Mesodermal cell (in vitro differentiated cells): ENCODE measurements at regions not wholly inside any gene's neighbourhood (a gene's known extent, or its start where the extent isn't known, plus 50 kb on each side); places are given as distances from the start of the nearest gene placed in this dataset.

Source experiments
- H3K27ac ChIP-seq: 2 replicates; pipeline ENCODE4 v1.7.0; 2013; ENCODE audit warnings: mild to moderate bottlenecking, low read depth, low read length, moderate library complexity; ENCODE audit not compliant: severe bottlenecking
- H3K36me3 ChIP-seq: 2 replicates; pipeline ENCODE4 v1.7.1; 2013; ENCODE audit warnings: mild to moderate bottlenecking, low read length, moderate library complexity; ENCODE audit not compliant: control insufficient read depth, insufficient read depth
- H3K4me1 ChIP-seq: one replicate; pipeline ENCODE4 v1.7.1; 2013; ENCODE audit warnings: mild to moderate bottlenecking, low read length; ENCODE audit not compliant: insufficient read depth, control insufficient read depth, poor library complexity, severe bottlenecking
- H3K4me3 ChIP-seq: 2 replicates; pipeline ENCODE4 v1.7.0; 2013; ENCODE audit warnings: low read length, control low read depth, mild to moderate bottlenecking; ENCODE audit not compliant: insufficient read depth, poor library complexity, severe bottlenecking; ENCODE audit errors: extremely low read depth
- H3K9me3 ChIP-seq: 2 replicates; pipeline ENCODE4 v1.7.1; 2013; ENCODE audit warnings: mild to moderate bottlenecking, low read length, moderate library complexity; ENCODE audit not compliant: control insufficient read depth
- WGBS, 2 experiments: methylation state at CpG; one replicate each; pipeline ENCODE4 v1.1.5; 2013; ENCODE audit warnings: missing lambda C conversion rate in 2 of 2; ENCODE audit not compliant: insufficient coverage in 2 of 2; 5-methylcytosine and 5-hydroxymethylcytosine counted together

DNA sequence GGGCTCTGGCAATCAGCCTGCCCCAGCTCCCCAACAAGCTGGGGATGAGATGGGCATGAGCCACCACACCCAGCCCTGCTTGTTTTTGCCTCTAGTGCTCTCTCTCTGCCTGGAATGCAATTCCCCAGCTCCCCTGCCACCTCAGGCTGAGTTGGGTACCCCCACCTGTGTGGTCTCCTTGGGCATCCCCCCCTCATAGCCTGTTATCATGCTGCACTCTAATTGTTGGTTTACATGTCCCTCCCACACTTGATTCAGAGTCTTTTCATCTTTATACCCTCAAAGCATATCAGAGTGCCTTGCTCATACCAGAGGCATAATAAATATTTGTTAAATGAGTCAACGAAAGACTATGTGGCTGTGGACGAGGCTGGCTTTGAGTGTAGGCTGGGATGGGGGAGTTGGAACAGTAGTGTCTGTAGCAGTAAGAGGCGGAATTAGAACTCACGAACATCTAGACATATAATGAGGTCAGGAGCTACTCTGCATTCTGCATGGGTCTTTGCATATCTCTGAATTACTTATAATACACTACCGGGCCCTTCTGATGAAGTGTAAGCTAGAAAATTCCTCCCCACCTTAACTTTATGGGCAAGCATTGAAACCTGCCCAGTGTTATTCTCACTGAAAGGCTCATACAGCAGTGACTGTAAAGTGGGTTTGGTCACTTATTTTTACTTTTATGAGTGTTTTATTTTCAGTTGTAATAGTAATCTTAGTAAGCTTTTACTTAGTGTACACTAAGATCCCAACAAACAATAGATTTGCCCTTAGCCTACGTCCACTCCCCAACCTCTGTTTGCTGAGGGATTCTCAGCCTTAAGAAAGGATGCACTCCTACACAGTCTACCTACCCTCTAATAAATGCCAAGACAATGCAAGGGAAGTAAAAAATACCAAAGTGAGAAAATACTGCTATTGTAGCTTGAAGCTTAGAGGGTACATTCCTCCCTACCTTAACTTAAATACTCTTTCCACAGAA is 58.7 kb downstream of the EDN1 start:
- Histone ChIP-seq H3K27ac (peak overlapping the region; percentile 29), H3K4me3 (no peak overlapping the region), H3K36me3 (no peaks in the 10 kb centered on the region), H3K4me1 (peaks cover 16% of the 10 kb centered on the region), H3K9me3 (peaks cover 24% of the 10 kb centered on the region)
- WGBS, 2 experiments, result 80 to 81% methylated on average over 3 to 4 of the region's 6 CpGs

GRCh38 chr6:12350644-12351170 is 60.5 kb downstream of the EDN1 start:
- no peaks in the 10 kb centered on the region for H3K36me3 ChIP-seq
- peaks cover 24% of the 10 kb centered on the region for H3K9me3 ChIP-seq
- H3K4me3 ChIP-seq, result no peak overlapping the region
- WGBS, 2 experiments, result 100% methylated on average over 1 of the region's 1 CpG
- H3K27ac ChIP-seq, result no peak overlapping the region
- H3K4me1 ChIP-seq, result peaks cover 25% of the 10 kb centered on the region

DNA sequence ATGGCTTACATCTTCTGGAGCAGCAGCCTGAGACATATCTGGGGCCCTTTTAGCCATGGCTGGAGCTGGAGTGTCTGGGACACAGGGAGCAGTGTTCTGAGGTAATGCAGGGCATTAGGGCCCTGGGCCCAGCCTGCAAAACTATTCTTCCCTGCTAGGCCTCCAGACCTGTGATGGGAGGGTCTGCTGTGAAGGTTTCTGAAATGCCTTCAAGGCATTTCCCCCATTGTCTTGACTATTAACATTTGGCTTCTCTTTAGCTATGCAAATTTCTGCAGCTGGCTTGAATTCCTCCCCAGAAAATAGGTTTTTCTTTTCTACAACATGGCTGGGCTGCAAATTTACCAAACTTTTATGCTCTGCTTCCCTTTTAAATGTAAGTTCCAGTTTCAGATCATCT is 61.5 kb downstream of the EDN1 start:
- Histone ChIP-seq H3K27ac (no peak overlapping the region), H3K9me3 (peaks cover 24% of the 10 kb centered on the region), H3K4me1 (peaks cover 25% of the 10 kb centered on the region), H3K36me3 (no peaks in the 10 kb centered on the region), H3K4me3 (no peak overlapping the region)

DNA sequence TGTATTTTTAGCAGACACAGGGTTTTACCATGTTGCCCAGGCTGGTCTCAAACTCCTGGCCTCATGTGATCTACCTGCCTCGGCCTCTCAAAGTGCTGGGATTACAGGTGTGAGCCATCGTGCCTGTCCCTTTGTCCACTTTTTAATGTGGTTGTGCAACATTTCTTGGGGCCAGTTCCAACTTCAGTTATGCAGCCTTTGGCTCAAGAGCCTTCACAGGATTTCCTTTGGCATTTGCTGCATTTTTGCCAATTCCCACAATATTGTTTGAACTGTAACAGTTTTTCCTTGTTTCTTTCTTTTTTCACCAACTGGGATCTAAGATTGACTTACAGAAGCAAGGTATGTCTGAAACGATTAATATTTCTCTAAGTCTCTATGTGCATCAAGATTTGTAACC is 63.6 kb downstream of the EDN1 start:
- H3K4me3 ChIP-seq, result no peak overlapping the region
- 90 to 95% methylated on average over 2 of the region's 3 CpGs for WGBS, 2 experiments
- no peak overlapping the region for H3K27ac ChIP-seq
- peaks cover 24% of the 10 kb centered on the region for H3K9me3 ChIP-seq
- H3K36me3 ChIP-seq, result no peaks in the 10 kb centered on the region
- peaks cover 20% of the 10 kb centered on the region for H3K4me1 ChIP-seq

GRCh38 chr6:12354499-12354898 is 64.3 kb downstream of the EDN1 start:
- peaks cover 12% of the 10 kb centered on the region for H3K4me1 ChIP-seq
- 35% methylated on average over 2 of the region's 3 CpGs for WGBS, 2 experiments
- H3K36me3 ChIP-seq, result no peaks in the 10 kb centered on the region
- no peak overlapping the region for H3K4me3 ChIP-seq
- peaks cover 24% of the 10 kb centered on the region for H3K9me3 ChIP-seq
- H3K27ac ChIP-seq, result no peak overlapping the region

GRCh38 chr6:12355354-12355753 is 65.2 kb downstream of the EDN1 start:
- no peaks in the 10 kb centered on the region for H3K36me3 ChIP-seq
- H3K4me3 ChIP-seq, result no peak overlapping the region
- H3K4me1 ChIP-seq, result peaks cover 10% of the 10 kb centered on the region
- WGBS, 2 experiments, result 85% methylated on average over 3 of the region's 3 CpGs
- H3K27ac ChIP-seq, result no peak overlapping the region
- peaks cover 22% of the 10 kb centered on the region for H3K9me3 ChIP-seq

GRCh38 chr6:12356431-12356830 is 66.3 kb downstream of the EDN1 start:
- Histone ChIP-seq H3K4me3 (no peak overlapping the region), H3K36me3 (no peaks in the 10 kb centered on the region), H3K4me1 (peaks cover 10% of the 10 kb centered on the region), H3K9me3 (peaks cover 16% of the 10 kb centered on the region), H3K27ac (no peak overlapping the region)
- 100% methylated on average over 2 of the region's 3 CpGs; no CpG with 5 or more reads in 1 of the 2 experiments for WGBS, 2 experiments

DNA sequence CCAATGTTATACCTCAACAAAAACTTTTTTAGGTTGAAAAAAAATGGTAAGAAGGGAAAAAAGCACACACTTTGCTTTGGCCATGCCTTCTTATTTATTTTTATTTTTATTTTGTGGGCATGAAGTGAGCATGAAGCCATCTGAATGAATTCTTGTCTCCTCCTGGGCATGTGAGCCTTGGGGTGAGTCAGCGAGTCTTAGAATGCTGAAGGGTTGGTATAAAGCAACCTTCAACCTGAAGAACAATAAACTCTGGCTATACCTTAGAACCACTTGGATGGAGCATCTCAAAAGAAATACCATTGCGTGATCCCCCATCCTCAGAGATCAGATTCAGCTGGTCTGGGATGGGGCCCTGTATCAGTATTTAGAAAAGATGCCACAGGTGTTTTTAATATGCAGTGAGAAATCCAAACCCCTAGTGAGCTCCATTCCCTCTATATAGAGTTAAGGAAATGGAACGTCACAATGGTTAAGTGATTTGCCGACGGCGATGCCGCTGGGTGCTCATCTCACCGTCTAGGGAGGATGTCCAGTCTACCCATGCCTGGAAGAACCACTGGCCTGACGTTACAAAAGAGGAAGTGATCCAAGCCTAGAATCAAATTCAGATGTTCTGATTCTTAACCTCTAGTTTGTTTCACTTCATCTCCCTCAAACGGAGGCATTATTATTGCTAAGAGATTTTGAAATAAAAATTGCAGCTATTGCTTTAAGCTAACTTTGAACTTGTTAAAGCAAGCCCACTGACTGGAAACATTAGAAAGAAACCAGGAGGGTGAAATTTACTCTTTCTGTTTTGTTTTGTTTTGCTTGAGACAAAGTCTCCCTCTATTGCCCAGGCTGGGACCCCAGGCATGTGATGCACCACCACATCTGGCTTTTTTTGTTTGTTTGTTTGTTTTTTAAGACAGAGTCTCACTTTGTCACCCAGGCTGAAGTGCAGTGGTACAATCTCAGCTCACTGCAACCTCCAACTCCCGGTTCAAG is 67.1 kb downstream of the EDN1 start:
- WGBS, 2 experiments, result 91 to 94% methylated on average over 7 to 8 of the region's 11 CpGs
- H3K9me3 ChIP-seq, result peaks cover 12% of the 10 kb centered on the region
- H3K4me1 ChIP-seq, result peaks cover 10% of the 10 kb centered on the region
- H3K36me3 ChIP-seq, result no peaks in the 10 kb centered on the region
- no peak overlapping the region for H3K4me3 ChIP-seq
- H3K27ac ChIP-seq, result no peak overlapping the region

DNA sequence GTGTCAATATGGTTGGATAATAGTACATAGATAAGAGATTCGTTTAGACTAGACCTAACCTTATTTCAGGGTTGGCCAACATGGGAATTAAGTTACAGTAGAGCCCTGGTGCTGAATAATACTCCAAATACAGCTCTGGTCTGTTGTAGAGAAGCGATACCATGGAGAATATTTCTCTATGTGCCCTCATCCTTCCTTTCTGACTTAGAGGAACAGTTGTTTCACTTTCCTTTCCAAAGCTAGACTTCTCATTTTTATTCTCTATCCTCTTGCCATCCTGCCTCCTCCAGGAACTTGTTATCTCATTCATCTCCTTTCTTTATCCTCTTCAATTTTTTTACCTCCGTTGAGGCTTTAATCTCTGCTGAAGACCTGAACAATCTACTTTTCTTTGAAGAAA is 68.9 kb downstream of the EDN1 start:
- H3K27ac ChIP-seq, result no peak overlapping the region
- no peaks in the 10 kb centered on the region for H3K36me3 ChIP-seq
- WGBS, 2 experiments, result 89 to 100% methylated on average over 1 to 2 of the region's 3 CpGs
- peaks cover 4% of the 10 kb centered on the region for H3K9me3 ChIP-seq
- no peak overlapping the region for H3K4me3 ChIP-seq
- H3K4me1 ChIP-seq, result peaks cover 10% of the 10 kb centered on the region

GRCh38 chr6:12361042-12361765 is 71.0 kb downstream of the EDN1 start:
- no peak overlapping the region for H3K4me3 ChIP-seq
- H3K27ac ChIP-seq, result no peak overlapping the region
- WGBS, 2 experiments, result no CpG with 5 or more reads among the region's 2 CpGs
- peaks cover 5% of the 10 kb centered on the region for H3K4me1 ChIP-seq
- H3K36me3 ChIP-seq, result no peaks in the 10 kb centered on the region
- H3K9me3 ChIP-seq, result peaks cover 4% of the 10 kb centered on the region
